ENCODE measurements at regions not wholly inside any gene's neighbourhood (a gene's known extent, or its start where the extent isn't known, plus 50 kb on each side); places are given as distances from the start of the nearest gene placed in this dataset.

- DNase-seq (ENCODE audit: low spot score in 2 of 2) = no peak
- TF ChIP-seq, protein P1, sequence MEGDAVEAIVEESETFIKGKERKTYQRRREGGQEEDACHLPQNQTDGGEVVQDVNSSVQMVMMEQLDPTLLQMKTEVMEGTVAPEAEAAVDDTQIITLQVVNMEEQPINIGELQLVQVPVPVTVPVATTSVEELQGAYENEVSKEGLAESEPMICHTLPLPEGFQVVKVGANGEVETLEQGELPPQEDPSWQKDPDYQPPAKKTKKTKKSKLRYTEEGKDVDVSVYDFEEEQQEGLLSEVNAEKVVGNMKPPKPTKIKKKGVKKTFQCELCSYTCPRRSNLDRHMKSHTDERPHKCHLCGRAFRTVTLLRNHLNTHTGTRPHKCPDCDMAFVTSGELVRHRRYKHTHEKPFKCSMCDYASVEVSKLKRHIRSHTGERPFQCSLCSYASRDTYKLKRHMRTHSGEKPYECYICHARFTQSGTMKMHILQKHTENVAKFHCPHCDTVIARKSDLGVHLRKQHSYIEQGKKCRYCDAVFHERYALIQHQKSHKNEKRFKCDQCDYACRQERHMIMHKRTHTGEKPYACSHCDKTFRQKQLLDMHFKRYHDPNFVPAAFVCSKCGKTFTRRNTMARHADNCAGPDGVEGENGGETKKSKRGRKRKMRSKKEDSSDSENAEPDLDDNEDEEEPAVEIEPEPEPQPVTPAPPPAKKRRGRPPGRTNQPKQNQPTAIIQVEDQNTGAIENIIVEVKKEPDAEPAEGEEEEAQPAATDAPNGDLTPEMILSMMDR (IDR thresholded peaks at IDR 0.05) = no peak
- no peak for TF ChIP-seq POLR2A (IDR thresholded peaks at IDR 0.05)
- no peak overlapping the region for H3K4me3 ChIP-seq (ENCODE audit: low read depth, poor library complexity, severe bottlenecking)
- intact Hi-C loops (cut with DNase I; ENCODE audit: low total_unique reads) = no loop called here
- WGBS, 2 donors = 83 to 85% methylated on average over 7 of the region's 7 CpGs
Observed at GRCh38 chr5:61884252-61884855, 421.7 kb upstream of the KIF2A start.

DNA sequence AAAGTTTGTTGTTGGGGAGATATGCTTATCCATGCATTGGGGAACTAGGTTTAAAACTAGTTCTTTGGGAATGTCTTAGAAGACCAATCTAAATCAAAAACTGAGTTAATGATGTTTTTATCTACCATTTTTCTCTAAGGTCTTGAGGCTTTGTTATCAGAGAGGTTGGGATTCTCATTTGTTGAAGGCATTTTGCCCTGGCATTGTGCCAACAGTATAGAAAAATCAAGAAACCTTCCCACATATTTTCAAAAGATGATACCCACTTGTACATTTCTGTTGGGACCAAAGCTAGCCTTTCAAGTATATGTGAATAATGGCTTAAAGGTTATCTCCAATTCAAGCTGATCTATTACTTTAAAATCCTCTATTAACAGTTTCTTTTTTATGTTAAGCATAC, 419.8 kb upstream of the KIF2A start:
- intact Hi-C loops (cut with DNase I; ENCODE audit: low total_unique reads) = no loop called here
- no peak overlapping the region for H3K4me3 ChIP-seq (ENCODE audit: low read depth, poor library complexity, severe bottlenecking)
- no peak for DNase-seq (ENCODE audit: low spot score in 2 of 2)
- TF ChIP-seq, protein P1 (IDR thresholded peaks at IDR 0.05) = no peak
- TF ChIP-seq POLR2A (IDR thresholded peaks at IDR 0.05) = no peak

DNA sequence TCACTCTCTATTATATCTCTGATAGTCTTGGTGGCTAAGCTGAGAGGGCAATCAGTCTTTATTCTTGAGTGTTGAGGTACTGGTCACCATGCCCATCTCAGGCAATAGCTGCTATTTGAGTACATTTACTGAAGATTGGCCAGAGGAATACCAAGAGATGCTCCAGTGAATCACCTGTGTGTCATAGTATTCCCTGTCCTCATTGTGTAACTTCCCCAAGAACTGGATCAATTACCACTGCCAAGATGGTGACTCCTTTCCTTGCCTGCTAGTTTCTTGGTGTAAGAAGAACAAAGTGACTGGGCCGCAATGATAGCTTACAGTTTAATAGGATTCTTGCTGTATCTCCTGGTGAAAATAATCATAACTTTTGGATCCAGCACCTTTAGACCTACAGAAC, 418.7 kb upstream of the KIF2A start:
- TF ChIP-seq POLR2A (IDR thresholded peaks at IDR 0.05) = no peak
- TF ChIP-seq, protein P1 (IDR thresholded peaks at IDR 0.05) = no peak
- DNase-seq (ENCODE audit: low spot score in 2 of 2) = no peak
- no peak overlapping the region for H3K4me3 ChIP-seq (ENCODE audit: low read depth, poor library complexity, severe bottlenecking)
- intact Hi-C loops (cut with DNase I; ENCODE audit: low total_unique reads) = no loop called here
- WGBS, 2 donors = 93 to 97% methylated on average over 1 of the region's 1 CpG

DNA sequence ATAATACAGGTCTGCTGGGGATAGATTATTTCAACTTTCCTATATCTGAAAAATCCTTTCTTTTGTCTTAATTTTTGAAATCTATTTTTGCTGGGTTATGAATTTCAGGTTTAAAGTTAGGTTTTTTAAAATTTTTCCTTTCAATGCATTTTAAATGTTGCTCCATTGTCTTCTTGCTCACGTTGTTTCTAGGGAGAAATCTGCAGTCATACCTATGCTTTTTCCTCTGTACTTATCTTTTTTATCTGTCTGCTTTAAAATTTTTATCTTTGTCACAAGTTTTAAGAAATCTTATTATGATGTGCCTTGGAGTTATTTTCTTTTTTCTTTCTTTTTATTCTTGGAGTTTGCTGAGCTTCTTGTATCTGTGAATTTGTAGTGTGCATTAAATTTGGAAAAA, 412.0 kb upstream of the KIF2A start:
- intact Hi-C loops (cut with DNase I; ENCODE audit: low total_unique reads) = no loop called here
- TF ChIP-seq POLR2A (IDR thresholded peaks at IDR 0.05) = no peak
- TF ChIP-seq, protein P1 (IDR thresholded peaks at IDR 0.05) = no peak
- WGBS, 2 donors = 63 to 69% methylated on average over 1 of the region's 1 CpG
- DNase-seq (ENCODE audit: low spot score in 2 of 2) = no peak
- H3K4me3 ChIP-seq (ENCODE audit: low read depth, poor library complexity, severe bottlenecking) = no peak overlapping the region

DNA sequence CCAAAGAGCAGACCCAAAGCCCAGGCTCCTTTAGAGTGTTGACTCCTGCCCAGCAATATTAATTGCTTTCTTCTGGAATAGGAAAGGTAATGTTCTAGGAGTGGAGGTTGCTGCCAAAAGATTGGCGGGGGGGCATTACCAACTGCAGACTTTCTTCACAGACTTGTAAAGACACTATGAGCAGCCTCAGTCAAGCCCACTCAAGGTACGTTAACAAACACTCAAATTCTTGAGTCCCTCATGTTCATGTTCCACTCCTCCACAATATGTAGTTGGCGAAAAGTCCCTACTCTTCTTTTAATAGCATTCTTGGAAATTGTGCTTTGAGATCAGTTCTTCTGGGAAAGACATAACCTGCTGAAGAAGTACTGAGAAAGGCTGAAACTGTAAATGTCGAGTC, 409.2 kb upstream of the KIF2A start:
- TF ChIP-seq POLR2A (IDR thresholded peaks at IDR 0.05) = no peak
- TF ChIP-seq, protein P1 (IDR thresholded peaks at IDR 0.05) = no peak
- DNase-seq (ENCODE audit: low spot score in 2 of 2) = no peak
- intact Hi-C loops (cut with DNase I; ENCODE audit: low total_unique reads) = no loop called here
- 84 to 86% methylated on average over 4 of the region's 4 CpGs for WGBS, 2 donors
- no peak overlapping the region for H3K4me3 ChIP-seq (ENCODE audit: low read depth, poor library complexity, severe bottlenecking)

DNA sequence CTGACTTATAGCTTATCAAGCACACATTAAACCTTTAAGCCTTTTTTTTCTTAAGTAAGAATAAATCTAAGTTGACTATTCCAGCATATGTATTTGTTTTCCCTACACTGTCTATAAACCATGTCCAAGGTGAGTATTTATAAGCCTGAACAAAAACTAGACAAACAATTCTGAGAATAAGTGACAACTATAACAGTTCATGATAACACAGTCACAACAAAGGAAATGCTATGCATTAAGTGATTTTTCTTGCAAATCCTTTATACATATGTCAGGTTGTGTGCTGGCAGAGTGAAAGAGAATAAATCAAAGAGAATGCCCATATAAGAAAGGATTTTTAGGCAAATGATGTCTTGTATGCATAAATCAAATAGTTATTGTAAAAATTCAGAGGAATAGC, 408.8 kb upstream of the KIF2A start:
- intact Hi-C loops (cut with DNase I; ENCODE audit: low total_unique reads) = no loop called here

More for the DNA sequence above, 408.8 kb upstream of the KIF2A start:
- DNase-seq (ENCODE audit: low spot score in 2 of 2) = no peak
- TF ChIP-seq POLR2A (IDR thresholded peaks at IDR 0.05) = no peak
- TF ChIP-seq, protein P1 (IDR thresholded peaks at IDR 0.05) = no peak
- H3K4me3 ChIP-seq (ENCODE audit: low read depth, poor library complexity, severe bottlenecking) = no peak overlapping the region

All from lower leg skin (tissue), 4 donors.